IPS-15b (cell line): ENCODE measurements at regions not wholly inside any gene's neighbourhood (a gene's known extent, or its start where the extent isn't known, plus 50 kb on each side); places are given as distances from the start of the nearest gene placed in this dataset.
"Not testable (repeated sequence)": the region's sequence is repeated elsewhere in the genome, so short reads cannot be mapped to it uniquely, and the experiment has no call there.

Experiments used
- H3K27me3 ChIP-seq: one replicate; pipeline ENCODE4 v1.6.1; 2013; ENCODE audit warnings: low read length; ENCODE audit not compliant: control insufficient read depth, insufficient read depth
- H3K36me3 ChIP-seq: one replicate; pipeline ENCODE4 v1.6.1; 2013; ENCODE audit warnings: low read length; ENCODE audit not compliant: control insufficient read depth, insufficient read depth
- H3K4me1 ChIP-seq: one replicate; pipeline ENCODE4 v1.6.1; 2013; ENCODE audit warnings: mild to moderate bottlenecking, low read length; ENCODE audit not compliant: control insufficient read depth, insufficient read depth
- H3K4me3 ChIP-seq: one replicate; pipeline ENCODE4 v1.5.1; 2013; ENCODE audit warnings: low read depth, low read length
- H3K9ac ChIP-seq: one replicate; pipeline ENCODE4 v1.6.1; 2013; ENCODE audit warnings: low read depth, mild to moderate bottlenecking, low read length
- H3K9me3 ChIP-seq: one replicate; pipeline ENCODE4 v1.6.1; 2013; ENCODE audit warnings: mild to moderate bottlenecking, low read length; ENCODE audit not compliant: control insufficient read depth, insufficient read depth

DNA sequence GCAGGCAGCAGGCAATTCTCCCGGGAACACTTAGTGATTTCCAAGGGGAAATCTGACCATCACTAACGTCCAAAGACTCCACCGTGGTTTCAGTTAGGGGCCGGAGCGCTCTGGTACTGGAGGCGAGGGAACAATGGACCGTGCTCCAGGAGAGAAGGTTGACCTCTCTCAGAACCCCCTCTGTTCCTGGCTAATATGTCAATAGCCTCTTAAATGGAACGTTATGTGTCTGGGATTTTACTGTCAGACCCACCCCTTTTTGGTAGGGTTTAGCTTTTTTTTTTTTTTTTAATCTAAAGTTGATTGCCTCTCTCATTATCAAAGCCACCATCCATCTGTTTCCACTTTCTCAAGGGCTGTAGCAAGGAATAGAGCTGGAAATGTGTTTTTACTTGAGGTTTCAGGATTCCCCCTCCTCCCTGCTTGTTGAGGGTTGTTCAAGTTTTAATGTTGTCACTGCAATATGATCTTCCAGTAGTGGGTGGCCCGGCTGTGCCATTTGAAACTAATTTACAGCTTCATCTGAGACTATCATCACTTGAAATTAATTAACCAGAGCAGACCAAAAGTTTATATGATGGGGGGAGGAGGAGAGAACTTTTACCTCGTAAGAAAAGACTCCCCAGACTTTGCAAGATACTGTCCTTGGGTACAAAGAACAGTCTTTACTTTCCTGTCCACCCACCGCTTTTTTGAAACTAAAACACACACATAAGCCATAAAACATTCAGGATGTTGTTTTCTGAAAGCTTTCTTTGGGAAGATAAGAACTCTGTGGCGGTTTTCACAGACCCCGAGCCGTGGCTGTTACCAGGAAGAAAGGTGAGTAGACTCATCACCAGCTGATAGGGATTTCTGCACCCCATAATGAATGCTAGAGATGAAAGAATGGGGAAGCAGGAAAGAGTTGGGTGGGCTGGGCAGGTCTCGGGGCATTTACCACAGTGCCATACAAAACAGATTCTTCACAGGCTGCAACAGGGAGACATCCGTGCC is 187.8 kb downstream of the UACA start:
- H3K9ac ChIP-seq: no peak overlapping the region
- H3K36me3 ChIP-seq: no peaks in the 10 kb centered on the region
- H3K9me3 ChIP-seq: no peaks in the 10 kb centered on the region
- H3K27me3 ChIP-seq: no peaks in the 10 kb centered on the region
- H3K4me3 ChIP-seq: no peak overlapping the region
- H3K4me1 ChIP-seq: no peaks in the 10 kb centered on the region

DNA sequence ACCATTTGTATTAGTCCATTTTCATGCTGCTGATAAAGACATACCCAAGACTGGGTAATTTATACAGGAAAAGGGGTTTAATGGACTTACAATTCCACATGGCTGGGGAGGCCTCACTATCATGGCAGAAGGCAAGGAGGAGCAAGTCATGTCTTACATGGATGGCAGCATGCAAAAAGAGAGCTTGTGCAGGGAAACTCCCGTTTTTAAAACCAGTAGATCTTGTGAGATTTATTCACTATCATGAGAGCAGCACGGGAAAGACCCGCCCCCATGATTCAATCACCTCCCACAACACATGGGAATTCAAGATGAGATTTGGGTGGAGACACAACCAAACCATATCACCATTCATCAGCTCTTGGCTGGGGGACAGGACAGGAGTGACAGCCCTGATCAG is 189.0 kb downstream of the UACA start:
- not testable (repeated sequence) for H3K4me3 ChIP-seq, H3K9me3 ChIP-seq, H3K9ac ChIP-seq, H3K27me3 ChIP-seq, H3K36me3 ChIP-seq, H3K4me1 ChIP-seq

DNA sequence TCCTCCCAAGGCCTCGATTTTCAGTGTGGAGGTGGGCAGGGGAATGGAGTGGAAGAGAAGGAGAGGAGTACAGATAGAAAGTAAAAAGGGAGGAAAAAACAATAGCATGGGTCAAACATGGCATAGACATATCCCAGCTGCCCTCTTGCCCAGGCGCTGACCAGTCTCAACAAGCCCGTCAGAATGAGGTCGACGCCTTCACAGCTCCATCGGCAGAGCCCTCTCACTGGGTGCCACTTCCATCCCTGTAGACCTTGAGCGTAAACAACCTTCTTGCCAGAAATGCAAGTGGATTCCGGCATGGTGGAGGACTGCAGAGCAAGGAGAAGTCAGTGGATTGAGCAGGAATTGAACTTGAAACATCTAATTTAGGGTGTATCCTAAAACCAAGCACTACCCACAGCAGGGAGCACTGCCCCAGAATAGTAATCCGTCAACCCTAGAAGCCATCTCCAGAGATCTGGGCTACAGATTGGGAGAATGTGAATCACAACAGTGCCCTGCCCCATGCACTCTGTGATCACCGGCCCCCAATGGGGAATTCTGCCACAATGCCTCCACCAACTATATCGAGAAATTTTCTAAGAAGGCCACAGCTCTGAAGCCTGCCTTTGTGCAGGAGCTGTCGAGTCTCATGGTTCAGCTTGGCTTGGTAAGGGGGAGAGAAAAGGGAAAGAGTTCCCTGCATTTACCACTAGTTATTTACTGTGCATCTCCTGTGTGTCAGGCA is 190.1 kb downstream of the UACA start:
- Histone ChIP-seq H3K4me3 (no peak overlapping the region), H3K27me3 (no peaks in the 10 kb centered on the region), H3K9ac (no peak overlapping the region), H3K36me3 (no peaks in the 10 kb centered on the region), H3K9me3 (no peaks in the 10 kb centered on the region), H3K4me1 (no peaks in the 10 kb centered on the region)

DNA sequence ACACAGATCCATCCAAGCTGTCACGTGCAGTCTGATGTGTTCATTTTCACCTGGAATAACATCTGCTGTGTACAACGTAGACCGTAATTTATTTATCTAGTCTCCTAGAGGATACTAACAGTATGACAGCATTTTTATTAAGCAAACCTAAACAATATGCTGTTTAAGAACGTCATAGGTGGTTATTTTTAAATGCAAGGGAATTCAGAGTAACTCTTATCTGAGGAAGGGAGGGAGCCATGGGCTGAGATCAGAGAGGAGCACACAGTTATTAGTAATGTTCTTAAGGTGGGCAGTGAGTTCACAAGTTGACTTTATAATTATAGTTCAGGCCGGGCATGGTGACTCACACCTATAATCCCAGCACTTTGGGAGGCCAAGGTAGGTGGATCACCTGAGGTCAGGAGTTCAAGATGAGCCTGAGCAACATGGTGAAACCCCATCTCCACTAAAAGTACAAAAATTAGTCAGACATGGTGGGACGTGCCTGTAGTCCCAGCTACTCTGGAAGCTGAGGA is 193.6 kb downstream of the UACA start:
- Histone ChIP-seq H3K4me3 (no peak overlapping the region), H3K36me3 (no peaks in the 10 kb centered on the region), H3K9ac (no peak overlapping the region), H3K27me3 (no peaks in the 10 kb centered on the region), H3K4me1 (no peaks in the 10 kb centered on the region), H3K9me3 (no peaks in the 10 kb centered on the region)

DNA sequence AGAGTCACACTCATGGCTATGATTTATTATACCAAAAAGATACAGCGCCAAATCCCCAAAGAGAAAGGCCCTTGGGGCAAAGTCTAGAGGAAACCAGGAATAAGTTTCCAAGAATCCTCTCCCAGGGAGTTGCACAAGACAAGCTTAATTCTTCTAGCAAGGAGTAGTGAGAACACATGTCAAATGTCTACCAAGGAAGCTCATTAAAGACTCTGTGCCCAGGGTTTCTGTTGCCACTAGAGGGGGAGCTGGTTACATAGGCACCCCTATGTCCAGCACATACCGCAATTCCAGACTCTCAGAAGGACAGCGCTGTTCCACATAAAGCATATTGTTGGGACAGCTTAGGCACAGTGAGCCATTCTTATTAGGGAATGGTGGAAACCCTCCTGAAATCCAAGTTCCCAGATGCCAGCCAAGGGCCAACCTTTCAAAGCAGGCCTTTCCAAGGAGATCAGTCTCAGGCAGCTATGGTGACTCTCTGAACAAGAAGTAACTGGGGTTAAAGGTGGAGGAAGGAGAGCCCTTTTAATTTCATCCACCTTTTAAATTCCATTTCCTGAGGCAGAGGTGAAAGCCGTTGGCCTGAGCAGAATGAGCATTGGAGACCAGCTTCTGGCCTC is 194.2 kb downstream of the UACA start:
- H3K4me3 ChIP-seq: no peak overlapping the region
- H3K9ac ChIP-seq: no peak overlapping the region
- H3K36me3 ChIP-seq: no peaks in the 10 kb centered on the region
- no peaks in the 10 kb centered on the region for H3K4me1 ChIP-seq
- no peaks in the 10 kb centered on the region for H3K9me3 ChIP-seq
- no peaks in the 10 kb centered on the region for H3K27me3 ChIP-seq

DNA sequence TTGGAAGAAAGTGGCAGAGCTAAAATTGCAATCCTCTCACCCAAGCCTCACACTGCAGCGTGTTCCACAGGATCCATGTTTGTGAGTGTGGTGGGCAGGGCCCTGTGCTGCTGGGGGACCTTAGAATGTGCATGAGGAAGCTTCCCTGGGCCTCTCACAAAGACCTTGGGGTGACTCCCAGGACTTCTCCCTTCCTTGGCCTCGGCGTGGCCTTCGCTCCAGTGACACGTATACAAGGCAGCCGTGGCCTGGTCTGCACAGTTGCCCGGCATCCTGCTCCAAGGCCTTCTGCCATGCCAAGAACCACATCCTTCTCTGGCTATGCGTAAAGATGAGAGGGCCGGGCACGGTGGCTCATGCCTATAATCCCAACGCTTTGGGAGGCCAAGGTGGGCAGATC is 196.4 kb downstream of the UACA start:
- H3K4me3 ChIP-seq: no peak overlapping the region

DNA sequence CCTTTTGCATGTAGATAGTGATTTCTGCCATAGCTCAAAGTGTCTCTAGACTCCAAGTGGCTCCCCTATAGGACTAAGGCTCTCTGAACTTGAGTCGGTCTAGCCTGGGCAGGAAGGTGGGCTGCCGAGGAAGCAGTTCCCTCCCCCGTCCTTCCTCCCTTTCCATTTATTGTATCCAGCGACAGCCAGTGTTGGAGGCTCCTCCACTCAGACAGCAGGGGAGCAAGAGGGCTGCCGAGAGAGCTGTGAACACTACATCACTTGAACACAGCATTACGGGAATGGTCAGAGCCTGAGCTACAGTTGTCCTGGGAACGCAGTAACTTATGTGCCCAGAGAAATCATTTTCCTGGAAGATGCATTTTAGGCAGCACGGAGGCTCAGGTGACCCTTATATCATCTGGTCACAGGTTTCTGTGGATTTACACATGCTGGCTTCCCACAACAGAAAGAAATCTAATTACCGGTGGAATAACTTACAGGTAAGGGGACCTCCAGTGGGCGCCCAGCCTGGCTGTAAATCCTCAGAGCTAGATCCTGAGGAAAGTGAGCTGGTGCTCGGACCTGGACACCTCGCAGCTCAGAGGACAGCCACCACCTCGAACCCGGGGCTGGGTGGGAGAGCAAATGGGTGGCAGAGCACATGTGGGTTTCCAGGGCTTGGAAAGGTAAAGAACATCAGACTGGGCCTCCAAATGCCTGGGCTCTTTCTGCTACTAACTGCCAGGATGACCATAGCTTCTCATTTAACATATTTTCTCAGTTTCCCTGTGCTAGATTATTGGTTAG is 197.1 kb downstream of the UACA start:
- Histone ChIP-seq H3K4me1 (no peaks in the 10 kb centered on the region), H3K27me3 (no peaks in the 10 kb centered on the region), H3K4me3 (no peak overlapping the region), H3K9ac (no peak overlapping the region), H3K9me3 (no peaks in the 10 kb centered on the region), H3K36me3 (no peaks in the 10 kb centered on the region)

More for the DNA sequence above, 196.4 kb downstream of the UACA start:
- H3K9me3 ChIP-seq: no peaks in the 10 kb centered on the region
- no peaks in the 10 kb centered on the region for H3K4me1 ChIP-seq
- H3K27me3 ChIP-seq: no peaks in the 10 kb centered on the region
- no peaks in the 10 kb centered on the region for H3K36me3 ChIP-seq
- no peak overlapping the region for H3K9ac ChIP-seq

DNA sequence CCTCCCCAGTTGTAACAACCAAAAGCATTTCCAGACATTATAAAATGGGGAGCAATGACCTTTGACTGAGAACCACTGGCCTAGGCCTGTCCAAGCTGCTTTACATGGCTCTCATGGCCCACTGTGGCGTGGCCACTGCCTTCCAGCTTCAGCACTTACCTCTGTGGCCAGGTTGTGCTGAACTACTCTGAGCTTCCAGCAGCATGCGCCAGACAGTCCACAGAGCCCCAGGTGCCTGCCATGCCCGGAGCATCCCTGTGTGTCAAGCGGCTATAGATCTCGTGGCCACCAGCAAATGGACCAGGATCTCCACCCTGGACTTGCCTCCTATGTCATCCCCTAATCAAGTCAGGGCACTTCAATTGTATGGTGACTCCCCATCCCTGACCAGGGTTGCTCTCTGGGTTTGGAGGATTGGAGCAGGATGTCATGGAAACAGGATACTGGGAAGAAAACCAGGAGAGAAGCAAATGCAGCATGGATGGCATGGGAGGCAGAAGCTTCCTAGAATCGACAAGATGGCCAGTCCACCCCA is 199.7 kb downstream of the UACA start:
- no peak overlapping the region for H3K4me3 ChIP-seq
- no peaks in the 10 kb centered on the region for H3K4me1 ChIP-seq
- H3K9ac ChIP-seq: no peak overlapping the region
- no peaks in the 10 kb centered on the region for H3K27me3 ChIP-seq
- H3K9me3 ChIP-seq: no peaks in the 10 kb centered on the region
- no peaks in the 10 kb centered on the region for H3K36me3 ChIP-seq

DNA sequence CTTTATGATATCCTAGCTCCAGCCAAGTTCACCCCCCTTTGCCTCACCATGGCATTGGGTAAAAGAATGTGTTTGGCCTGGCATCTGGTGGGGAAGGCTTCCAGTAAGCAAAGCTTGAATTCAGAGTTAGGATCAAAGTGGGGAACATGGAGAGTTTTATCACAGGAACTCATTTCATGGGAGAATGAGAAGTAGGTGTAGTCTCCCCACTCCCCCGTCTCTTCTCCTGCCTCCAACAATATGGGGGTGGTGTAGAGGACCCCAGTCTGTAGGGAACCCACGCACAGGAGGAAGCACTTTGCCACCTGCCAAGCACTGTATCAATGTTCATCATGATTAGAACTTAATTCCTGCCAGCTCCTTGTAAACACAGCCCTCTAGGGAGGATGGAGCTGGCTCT is 200.5 kb downstream of the UACA start:
- Histone ChIP-seq H3K4me3 (no peak overlapping the region), H3K9me3 (no peaks in the 10 kb centered on the region), H3K27me3 (no peaks in the 10 kb centered on the region), H3K36me3 (no peaks in the 10 kb centered on the region), H3K4me1 (no peaks in the 10 kb centered on the region), H3K9ac (no peak overlapping the region)

DNA sequence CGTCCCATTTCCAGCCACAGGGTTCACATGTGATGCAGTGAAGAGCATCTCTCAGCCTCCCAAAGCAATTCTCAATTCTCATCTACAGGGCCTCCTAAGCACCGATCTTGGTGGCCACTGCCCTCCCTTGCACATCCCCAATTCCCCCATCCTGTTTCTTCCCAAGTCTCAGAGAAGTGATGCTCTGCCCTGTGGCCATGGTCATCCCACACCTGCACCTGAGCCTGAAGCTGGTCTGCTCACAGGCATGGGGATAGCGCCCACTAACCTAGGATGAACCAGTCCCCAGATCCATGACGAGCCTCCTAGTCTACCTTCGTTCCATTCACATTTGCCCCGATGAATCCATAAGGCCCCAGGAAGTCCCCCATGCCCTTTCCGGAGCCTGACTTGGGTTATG is 201.5 kb downstream of the UACA start:
- no peaks in the 10 kb centered on the region for H3K9me3 ChIP-seq
- no peaks in the 10 kb centered on the region for H3K4me1 ChIP-seq
- H3K36me3 ChIP-seq: no peaks in the 10 kb centered on the region
- H3K27me3 ChIP-seq: no peaks in the 10 kb centered on the region
- H3K4me3 ChIP-seq: no peak overlapping the region
- H3K9ac ChIP-seq: no peak overlapping the region
